RWPE1 (cell line): ENCODE measurements at regions not wholly inside any gene's neighbourhood (a gene's known extent, or its start where the extent isn't known, plus 50 kb on each side); places are given as distances from the start of the nearest gene placed in this dataset.

Experiments used
- CTCF ChIA-PET: fragments of 350-600 bp; sonication (Branson Sonifier 250); formaldehyde crosslinking; extraction: SDS; loops from one replicate; lab custom pipeline; 2021; lab: Yijun Ruan, JAX
- POLR2A ChIA-PET: fragments of 400-600 bp; formaldehyde crosslinking; extraction: SDS; loops from one replicate; lab custom pipeline; 2020; ENCODE audit warnings: antibody characterized with exemption; ENCODE audit not compliant: low non-redundant PET; lab: Yijun Ruan, JAX
- DNase-seq: peaks from one replicate; pipeline ENCODE4 v3.0.0; 2012; ENCODE audit warnings: low spot score
- H3K27ac ChIP-seq: fragments of 450-650 bp; 2 replicates; pipeline ENCODE4 v1.5.1; 2017
- CTCF ChIP-seq: fragments of 450-650 bp; conservative IDR thresholded peaks from 2 replicates; pipeline ENCODE4 v1.5.1; 2017; ENCODE audit warnings: low read depth, mild to moderate bottlenecking

- ChIA-PET POLR2A (no interaction called here), CTCF (no interaction called here)
- TF ChIP-seq CTCF, result no peak
- H3K27ac ChIP-seq, result no peak overlapping the region
- DNase-seq, result no peak
These were observed 217.5 kb downstream of the VEGFC start for GRCh38 chr4:176575141-176575730.

GRCh38 chr4:176579226-176579625, 213.5 kb downstream of the VEGFC start:
- no peak for DNase-seq
- POLR2A ChIA-PET, result no interaction called here
- no peak overlapping the region for H3K27ac ChIP-seq
- TF ChIP-seq CTCF, result no peak
- CTCF ChIA-PET, result interaction anchor here (0.7 kb wide), 1 partner anchor 385 kb away, joined by 3 read pairs; no protein-coding TSS in a partner anchor

GRCh38 chr4:176583278-176583677, 209.4 kb downstream of the VEGFC start:
- ChIA-PET POLR2A (no interaction called here), CTCF (interaction anchor here (0.6 kb wide), 1 partner anchor 166 kb away, joined by 3 read pairs; no protein-coding TSS in a partner anchor)
- TF ChIP-seq CTCF, result no peak

GRCh38 chr4:176584031-176584606, 208.6 kb downstream of the VEGFC start:
- H3K27ac ChIP-seq, result no peak overlapping the region
- no peak for TF ChIP-seq CTCF
- no peak for DNase-seq
- CTCF ChIA-PET, result no interaction called here
- POLR2A ChIA-PET, result no interaction called here

More at GRCh38 chr4:176583278-176583677, 209.4 kb downstream of the VEGFC start:
- no peak overlapping the region for H3K27ac ChIP-seq
- no peak for DNase-seq

- DNase-seq, result no peak
- no peak overlapping the region for H3K27ac ChIP-seq
- ChIA-PET CTCF (no interaction called here), POLR2A (no interaction called here)
- no peak for TF ChIP-seq CTCF
These were observed 204.8 kb downstream of the VEGFC start for GRCh38 chr4:176587920-176588319.

GRCh38 chr4:176588436-176588835, 204.3 kb downstream of the VEGFC start:
- TF ChIP-seq CTCF, result no peak
- CTCF ChIA-PET, result no interaction called here
- no peak for DNase-seq
- POLR2A ChIA-PET, result no interaction called here
- H3K27ac ChIP-seq, result no peak overlapping the region
